HG03439 (cell line): ENCODE measurements at regions not wholly inside any gene's neighbourhood (a gene's known extent, or its start where the extent isn't known, plus 50 kb on each side); places are given as distances from the start of the nearest gene placed in this dataset.

Experiments
- ATAC-seq: cut with Tn5 transposase; IDR thresholded peaks from one replicate; pipeline ENCODE4 v1.9.1; 2021; ENCODE audit warnings: mild to moderate bottlenecking, moderate library complexity; ENCODE audit not compliant: unreplicated experiment

DNA sequence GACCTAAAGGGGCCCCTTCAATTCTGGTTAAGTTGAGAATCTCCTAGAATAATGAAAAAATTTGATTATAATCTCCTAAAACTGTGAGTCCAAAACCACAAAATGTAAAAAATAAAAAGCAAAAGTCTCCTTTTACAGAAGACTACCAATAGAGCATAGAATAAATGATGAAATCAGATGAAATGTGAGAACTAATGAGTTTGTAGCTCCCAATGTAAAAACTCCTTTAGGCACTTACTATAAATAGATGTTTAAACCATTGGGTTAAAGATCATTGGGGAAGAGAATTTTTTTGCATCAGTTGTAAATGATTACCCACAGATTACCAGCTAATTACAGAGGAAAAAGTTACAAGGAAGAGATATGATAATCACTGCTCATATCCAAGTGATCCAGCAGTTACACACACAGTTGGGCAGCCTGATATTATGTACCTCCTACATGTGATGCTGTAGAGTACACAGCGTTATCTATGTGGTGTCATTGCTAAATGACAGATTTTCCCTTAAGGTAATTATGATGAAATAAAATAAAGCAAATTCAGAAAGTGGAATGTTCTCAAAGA is 282.7 kb upstream of the SEMA3D start:
- no peak for ATAC-seq

DNA sequence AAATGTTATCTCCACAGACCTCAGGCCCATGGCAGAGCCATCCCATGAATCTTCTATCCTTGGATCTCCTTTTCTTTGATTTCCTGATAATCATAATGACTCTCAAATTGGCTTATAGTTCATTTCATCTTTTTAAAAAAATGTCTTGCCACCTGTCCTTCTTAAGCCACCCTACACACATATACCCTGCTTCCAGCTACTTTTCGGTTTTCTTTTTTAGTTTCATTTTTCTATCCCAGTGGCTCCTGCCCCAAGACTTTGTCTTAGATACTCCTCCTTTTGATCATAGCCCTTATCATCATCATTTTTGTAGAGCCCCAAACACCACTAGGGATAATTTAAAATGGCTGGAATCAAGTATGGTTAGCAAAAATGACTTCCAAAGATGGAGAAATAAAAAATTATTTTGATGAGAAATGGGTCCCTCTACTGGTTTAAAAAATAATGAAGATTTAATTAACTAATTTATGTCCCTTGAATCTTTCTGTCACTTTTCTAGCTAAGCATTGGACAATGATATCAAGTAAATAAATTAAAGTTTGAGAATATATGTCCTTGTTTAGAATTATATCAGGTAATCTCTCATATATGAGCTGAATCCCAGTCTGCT is 277.3 kb upstream of the SEMA3D start:
- no peak for ATAC-seq

DNA sequence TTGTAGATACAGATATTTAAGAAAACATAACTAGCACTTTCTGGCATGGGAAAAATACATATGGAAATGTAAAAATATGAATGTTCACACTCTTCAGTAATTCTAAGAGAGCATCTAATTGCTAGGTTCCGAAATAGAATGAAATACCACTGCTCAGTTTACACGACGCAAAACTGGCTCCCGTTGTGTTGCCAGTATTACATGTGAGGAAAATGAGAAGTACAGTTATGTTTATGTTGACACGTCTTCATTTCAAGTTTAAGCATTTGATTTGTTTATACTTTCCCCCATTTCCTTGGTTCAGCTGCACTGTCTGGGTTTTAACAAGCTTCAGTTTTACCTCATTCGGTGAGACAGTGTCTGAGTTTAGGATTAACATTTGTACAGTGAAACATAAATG is 275.8 kb upstream of the SEMA3D start:
- no peak for ATAC-seq

DNA sequence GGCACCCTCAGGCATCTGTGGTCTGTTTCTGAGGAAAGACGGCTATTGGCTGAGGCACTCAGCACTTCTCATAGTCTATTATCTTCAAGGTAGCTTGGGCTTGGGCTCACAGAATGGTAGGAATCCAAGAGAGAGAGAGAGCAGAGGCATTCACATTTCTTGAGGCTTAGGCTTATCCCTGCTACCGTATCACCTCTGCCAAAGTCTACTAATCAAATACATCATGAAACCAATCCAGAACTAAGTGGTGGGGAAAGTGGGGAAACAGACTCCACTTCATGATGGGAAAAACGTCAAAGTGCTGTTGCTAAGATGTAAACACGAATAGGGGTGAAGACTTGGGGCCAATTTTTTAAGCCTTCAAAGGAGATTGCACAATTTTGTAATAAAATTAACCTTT is 271.1 kb upstream of the SEMA3D start:
- no peak for ATAC-seq

DNA sequence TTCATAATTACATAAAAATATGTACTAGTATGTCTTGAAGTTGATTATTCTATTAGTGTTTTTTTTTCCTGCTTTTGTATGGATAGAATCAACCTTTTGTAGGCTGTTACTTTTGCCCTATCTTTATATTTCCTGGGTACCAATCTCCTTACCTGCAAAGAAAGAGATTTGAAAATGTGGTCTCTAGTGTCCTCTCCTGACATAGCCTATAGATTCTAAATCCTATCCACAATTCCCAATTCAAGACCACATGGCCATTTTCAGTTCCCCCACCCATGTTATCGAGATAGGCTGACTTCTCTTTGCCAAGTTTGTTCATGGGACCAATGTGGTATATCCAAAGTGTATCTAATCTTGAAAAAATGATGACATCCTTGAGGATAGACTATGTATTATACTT is 269.4 kb upstream of the SEMA3D start:
- ATAC-seq: no peak

DNA sequence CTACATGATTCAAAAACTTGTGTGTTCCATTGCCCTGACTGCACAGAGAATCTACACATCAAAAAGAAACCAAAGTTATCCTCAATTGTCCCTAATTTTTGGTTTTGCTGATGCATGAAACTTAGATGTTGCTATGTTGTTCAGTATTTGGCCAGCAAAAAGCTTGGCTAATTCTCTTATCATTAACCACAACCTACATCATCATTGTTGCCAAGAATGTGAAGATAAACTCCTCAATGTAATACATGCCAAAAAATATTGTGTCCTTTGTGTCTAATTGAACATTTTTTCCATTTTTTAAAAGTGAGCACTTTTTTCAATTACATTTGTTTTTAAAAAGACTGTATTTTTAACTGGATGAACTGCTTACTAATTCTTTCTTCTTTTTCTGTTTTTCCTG is 268.0 kb upstream of the SEMA3D start:
- no peak for ATAC-seq

DNA sequence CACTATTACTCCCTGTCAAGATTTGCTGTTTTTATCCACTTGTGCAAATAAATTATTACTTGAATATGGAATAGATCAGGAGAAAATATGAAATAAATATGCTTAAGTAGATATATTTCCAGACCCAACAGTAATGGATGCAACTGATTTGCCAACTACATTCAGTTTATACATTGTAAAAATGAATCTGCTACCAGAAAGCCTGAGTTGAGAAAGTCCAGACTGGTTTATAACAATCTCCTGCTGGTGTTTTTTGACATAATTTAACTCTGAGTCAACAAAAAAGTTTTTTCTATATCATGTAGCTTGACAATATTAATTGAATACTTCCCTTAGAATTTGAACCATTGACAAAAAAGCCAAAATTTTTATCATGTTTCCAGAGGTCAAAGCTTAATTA is 265.8 kb upstream of the SEMA3D start:
- no peak for ATAC-seq

DNA sequence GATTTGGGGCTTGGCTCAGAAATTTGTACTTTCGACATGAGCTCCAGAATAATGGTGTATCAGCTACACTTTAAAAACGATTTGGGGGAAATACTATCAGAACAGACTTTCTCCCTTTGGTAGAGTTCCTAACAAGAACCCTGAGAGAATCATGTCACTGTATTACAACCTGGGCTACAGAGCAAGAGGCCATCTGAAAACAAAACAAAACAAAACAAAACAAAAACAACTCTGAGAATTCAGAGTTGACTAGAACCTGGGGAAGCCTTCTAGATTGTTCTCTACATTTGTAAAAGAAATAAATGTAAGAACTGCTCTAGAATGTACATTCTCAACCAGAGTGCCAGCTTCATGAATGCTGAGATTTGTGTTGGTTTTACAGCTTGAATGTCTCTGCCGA is 262.6 kb upstream of the SEMA3D start:
- ATAC-seq: no peak

DNA sequence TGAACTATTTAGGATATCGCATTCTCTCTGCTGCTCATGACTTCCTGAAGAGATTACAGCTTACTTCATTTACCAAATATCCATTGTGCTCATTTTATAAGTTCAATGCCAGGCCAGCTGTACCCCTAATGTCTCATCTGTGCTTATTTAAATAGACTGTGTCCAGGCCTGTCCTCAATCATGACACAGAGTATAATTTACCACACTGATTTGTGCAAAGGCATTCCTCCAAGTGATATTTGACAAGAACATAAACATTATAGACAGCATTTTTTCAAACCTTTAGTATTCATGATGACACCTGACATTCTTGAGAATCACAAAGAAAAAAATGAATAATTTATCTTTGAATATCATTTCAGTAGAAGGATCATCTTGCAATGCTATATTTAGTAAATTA is 260.1 kb upstream of the SEMA3D start:
- no peak for ATAC-seq

DNA sequence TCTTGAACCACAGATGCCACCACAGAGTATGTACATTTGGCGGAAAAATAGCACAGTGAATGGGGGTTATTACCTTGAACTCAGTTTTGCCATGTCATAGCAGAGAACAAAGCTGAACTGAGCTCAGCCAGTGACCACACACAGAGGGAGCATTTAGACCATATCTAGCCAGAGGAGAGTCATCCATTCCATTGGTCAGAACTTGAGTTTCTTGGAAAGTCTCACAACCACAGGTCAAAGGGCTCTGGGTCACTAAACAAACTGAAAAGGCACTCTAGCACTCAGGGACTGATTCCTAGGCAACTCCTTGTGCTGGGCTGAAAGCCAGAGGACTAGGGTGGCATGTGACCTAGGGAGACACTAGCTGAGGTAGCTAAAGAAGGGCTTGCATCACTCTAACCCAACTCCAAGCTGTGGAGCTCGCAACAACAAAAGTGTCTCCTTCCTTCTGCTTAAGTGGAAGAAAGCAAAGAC is 239.7 kb upstream of the SEMA3D start:
- ATAC-seq: no peak

DNA sequence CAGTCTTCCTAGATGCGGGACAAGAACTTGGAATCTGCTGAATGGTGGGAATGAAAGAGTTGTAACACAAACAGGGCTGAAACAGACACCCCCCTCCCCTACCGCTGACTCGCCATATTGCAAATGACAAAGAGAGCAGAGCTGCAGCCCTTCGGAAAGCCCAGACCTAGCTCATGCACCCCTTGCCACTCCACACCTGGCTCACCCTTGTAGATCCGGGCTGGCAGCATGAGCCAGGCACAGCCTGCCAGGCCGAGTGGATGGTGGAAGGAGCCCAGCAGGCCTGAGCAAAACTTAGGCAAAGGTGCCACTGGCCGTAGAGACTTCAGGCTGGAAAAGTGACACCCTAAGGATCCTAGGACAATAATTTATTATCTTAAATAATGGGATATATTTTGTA is 237.4 kb upstream of the SEMA3D start:
- no peak for ATAC-seq

DNA sequence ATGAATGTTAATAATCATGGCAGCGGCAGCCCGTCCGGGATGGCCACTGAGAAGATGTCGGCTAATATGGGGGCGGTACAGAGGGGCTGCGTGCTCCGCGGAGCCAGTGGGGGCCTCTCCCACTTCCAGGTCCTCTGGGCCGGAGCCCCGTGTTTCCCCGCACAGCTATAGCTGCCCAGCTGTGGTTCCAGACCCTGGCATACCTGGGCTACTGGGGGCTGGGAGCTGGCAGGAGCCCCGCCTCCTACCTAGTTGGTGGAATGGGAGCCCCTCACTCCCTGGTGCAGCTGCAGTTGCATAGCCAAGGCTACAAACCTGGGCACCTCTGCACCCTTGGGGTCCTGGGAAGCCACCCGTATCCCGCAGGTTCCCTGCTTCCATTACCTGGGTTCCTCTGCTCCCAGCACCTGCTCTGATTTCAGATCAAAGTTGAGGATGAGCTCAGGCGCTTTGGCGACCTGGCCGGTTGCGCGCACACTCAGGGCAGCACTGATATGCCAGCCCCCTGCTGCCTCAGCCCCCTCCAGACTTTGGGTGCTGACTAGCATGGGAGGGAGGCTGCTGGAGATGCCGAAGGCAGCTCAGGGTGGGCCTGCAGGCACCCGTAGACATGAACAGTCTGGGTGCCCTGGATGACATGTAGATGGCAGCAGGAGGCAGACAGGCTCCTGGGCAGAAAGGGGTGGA is 236.5 kb upstream of the SEMA3D start:
- no peak for ATAC-seq

DNA sequence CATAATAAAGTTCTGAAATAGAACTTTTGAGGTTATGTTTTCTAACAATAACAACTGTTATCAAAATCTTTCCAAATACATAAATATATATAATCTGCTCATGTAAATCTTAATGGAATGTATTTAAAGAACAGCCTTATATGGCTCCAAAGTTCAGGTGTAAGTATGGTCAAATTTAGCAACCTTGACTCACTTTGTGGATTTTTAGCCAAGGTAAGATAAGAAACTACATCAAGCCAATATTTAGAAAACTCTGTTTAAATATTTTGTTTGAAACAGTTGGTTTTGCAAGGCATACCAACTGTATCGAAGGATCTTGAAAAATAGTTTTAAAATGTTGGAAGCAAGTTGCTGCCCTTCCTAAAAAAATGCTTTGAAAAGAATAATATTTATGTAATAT is 228.9 kb upstream of the SEMA3D start:
- no peak for ATAC-seq

DNA sequence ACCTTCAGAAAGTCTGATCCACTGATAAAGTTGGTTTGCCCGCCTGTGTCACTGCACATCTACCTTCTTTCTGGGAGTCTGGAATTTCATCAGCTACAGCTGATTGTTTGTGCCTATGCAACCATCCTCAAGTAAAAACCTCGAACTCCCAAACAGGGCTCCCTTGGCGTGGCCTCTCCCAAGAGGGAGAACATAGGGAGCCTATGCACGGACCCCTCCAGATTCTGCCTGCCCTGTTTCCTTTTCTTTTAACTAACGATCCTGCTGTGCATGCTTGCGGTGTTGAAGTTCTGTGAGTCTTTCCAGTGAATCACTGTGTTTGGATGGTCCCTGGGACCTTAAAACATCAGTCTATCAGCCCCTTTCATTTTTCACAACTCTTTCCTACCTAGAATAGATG is 226.9 kb upstream of the SEMA3D start:
- ATAC-seq: no peak

DNA sequence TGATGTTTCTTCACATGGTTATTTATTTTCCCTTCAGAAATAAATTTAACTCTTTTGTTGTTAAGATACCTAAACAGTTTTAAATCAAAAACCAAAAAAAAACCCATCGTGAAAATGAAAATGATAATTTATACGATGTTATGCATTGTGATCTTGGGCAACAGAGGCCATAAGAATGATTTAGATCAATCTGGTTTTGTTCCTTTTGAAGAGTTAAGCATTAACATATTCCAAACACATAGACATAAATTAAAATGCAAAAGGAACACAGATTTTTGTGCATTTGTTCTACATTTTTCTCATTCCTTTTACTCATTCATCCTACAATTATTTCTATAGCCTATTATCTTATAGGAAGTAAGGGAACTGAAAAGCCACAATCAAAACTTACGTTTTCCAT is 226.1 kb upstream of the SEMA3D start:
- no peak for ATAC-seq

DNA sequence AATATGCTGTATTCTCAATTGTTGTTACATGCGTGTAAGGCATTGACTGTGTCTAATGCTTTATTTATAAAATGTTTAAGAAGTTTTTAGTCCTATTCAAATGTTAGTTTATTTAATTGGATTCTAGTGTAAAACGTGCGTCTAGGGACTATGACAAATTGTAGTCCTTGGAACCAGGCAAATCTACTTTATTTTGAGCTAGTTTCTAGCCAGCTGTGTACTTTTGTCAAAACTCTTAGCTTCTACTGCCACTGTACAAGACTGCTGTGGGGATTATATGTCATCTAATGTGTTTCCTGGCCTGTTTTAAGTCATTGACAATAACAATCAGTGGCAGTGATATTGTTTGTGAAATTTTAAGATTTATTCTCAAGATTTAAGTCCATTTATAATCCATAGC is 220.5 kb upstream of the SEMA3D start:
- no peak for ATAC-seq

DNA sequence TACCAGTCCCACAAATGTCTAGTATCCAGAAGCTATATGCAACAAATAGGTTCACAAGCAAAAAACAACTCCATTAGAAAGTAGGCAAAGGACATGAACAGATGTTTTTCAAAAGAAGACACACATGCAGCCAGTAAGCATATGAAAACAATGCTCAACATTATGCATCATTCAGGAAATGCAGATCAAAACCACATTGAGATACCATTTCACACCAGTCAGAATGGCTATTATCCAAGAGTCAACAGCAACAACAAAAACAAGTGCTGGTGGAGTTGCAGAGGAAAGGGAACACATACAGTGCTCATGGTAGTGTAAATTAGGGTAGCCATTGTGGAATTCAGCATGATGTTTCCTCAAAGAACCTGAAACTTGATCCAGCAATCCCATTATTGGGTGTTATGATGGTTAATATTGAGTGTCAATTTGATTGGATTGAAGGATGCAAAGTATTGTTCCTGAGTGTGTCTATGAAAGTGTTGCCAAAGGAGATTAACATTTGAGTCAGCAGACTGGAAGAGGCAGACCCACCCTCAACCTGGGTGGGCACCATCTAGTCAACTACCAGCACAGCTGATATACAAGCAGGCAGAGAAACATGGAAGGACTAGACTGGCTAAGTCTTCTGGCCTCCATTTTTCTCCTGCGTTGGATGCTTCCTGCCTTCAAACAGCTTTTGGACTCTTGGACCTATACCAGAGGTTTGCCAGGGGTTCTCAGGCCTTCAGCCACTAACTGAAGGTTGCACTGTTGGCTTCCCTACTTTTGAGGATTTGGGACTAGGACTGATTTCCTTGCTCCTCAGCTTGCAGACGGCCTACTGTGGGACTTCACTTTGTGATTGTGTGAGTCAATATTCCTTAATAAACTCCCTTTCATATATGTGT is 218.4 kb upstream of the SEMA3D start:
- no peak for ATAC-seq

DNA sequence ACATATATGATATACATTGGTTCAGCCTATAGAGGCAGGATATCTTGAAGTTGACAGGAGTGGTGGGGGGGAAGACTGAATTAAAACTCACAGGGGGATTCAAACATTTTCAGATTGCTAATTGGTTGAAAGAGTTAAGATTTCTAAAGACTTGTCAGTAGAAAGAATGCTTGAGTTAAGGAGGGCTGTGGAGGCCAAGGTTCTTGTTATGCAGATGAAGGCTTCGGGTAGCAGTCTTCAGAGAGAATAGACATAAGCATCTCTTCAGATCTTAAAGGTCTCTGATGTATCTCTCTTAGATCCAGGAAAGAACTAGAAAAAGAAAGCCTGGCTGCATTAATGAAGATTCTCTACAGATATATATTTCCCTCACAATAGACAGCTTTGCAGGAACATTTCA is 209.8 kb upstream of the SEMA3D start:
- ATAC-seq: no peak

DNA sequence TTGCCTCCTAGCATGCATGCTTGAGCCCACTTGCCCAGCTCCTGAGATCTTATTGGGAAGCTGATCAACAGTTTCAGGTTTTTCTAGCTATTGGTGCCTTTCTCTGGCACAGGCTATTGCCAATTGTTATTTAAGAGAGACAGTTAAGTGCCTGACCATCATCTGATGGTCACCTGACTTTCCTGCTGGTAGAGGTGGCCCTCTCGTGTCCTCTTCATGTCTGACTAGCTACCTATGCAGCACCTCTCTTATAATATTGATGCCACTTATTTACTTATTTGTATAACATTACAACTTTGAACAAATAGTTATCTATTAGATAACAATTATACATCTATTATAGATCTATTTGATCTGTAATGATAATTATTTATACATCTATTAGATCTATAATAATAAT is 205.9 kb upstream of the SEMA3D start:
- ATAC-seq: no peak

DNA sequence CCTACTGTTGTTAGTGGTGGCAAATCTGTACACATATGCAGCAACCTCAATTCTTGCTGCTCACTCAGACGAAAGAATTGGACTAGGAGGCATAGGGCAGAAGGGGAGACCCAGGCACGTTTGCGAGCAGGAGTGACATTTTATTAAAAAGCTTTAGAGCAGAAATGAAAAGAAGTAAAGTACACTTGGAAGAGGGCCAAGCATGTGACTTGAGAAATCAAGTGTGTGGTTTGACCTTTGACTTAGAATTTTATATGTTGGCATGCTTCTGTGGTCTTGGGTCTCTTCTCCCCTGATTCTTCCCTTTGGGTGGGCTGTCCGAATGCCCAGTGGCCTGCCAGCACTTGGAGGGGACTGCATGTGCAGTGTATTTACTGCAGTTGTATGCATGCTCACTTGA is 205.5 kb upstream of the SEMA3D start:
- no peak for ATAC-seq

DNA sequence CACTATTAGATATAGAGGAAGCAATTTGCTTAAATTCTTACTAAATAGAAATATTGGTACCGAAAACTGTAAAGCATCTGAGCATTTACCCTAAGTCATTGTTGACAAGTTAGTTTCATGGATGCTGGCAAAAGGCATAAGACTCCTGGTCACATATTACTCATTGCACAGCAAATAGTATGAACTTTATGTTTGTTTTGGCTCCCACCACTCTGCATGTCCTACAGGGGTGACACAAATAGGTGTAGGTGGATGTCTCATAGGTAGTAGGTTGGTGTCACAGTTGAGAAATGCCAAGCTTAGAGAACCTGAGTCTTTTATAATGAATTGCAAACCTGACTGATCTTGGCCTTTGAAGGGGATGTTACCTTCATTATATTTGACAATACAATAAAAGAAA is 199.6 kb upstream of the SEMA3D start:
- no peak for ATAC-seq

DNA sequence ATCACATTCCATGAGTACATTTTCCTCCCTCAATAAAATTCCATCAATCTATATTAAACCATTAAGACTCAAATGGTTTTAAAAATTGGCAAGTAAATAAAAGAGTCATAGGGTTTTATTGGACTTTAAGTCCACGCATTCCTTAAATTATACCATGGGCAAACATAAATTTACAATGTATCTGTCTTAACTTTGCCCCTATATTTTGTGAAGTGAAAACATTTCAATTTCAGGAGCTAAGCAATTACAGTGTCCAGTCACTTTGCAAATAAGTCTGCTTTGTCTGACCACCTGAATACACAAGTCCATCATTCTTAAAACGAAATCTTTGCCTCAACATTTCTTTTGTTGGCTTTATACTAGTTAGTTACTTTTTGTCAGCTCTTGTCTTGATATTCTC is 197.5 kb upstream of the SEMA3D start:
- ATAC-seq: no peak
